Psoas muscle (tissue), 7 donors: ENCODE measurements at regions not wholly inside any gene's neighbourhood (a gene's known extent, or its start where the extent isn't known, plus 50 kb on each side); places are given as distances from the start of the nearest gene placed in this dataset.

ENCODE experiments used
- ATAC-seq, 4 donors: fragments of 200-7000 bp; cut with Tn5 transposase; one replicate each; pipeline ENCODE4 v1.9.1; 2020; ENCODE audit warnings: moderate library complexity in 3 of 4, mild to moderate bottlenecking in 2 of 4
- DNase-seq, 2 donors: peaks; one replicate each; pipeline ENCODE4 v3.0.0-alpha.2; 2020
- H3K27ac ChIP-seq: fragments of 200-600 bp; one replicate; pipeline ENCODE4 v1.8.0; 2022
- H3K27me3 ChIP-seq, 3 donors: fragments of 200-600 bp in 1 of 3; one replicate each; pipeline versions ENCODE4 v1.6.1 to v1.8.0; 2013 to 2022; ENCODE audit warnings: low read length in 2 of 3, mild to moderate bottlenecking in 2 of 3, moderate library complexity in 1 of 3; ENCODE audit not compliant: insufficient read depth in 3 of 3
- H3K36me3 ChIP-seq, 2 donors: fragments of 200-600 bp in 1 of 2; one replicate each; pipeline versions ENCODE4 v1.6.1 to v1.8.0; 2013 to 2022; ENCODE audit warnings: low read depth in 1 of 2, mild to moderate bottlenecking in 1 of 2, moderate library complexity in 1 of 2; ENCODE audit not compliant: insufficient read depth in 1 of 2
- H3K4me1 ChIP-seq: fragments of 200-600 bp; one replicate; pipeline ENCODE4 v1.8.0; 2022
- H3K4me3 ChIP-seq: fragments of 200-600 bp; one replicate; pipeline ENCODE4 v1.8.0; 2022; ENCODE audit warnings: mild to moderate bottlenecking
- H3K9me3 ChIP-seq: fragments of 200-600 bp; one replicate; pipeline ENCODE4 v1.8.0; 2022
- WGBS, 3 donors: extraction: QIAGEN DNeasy Blood & Tissue Kit; methylation state at CpG; one replicate each; pipeline versions ENCODE4 v1.1.6 to v1.1.7; 2013; 5-methylcytosine and 5-hydroxymethylcytosine counted together
- intact Hi-C, 2 donors: fragments of 100-400 bp; cut with DNase I; formaldehyde crosslinking; loops; one replicate each; pipeline versions ENCODE4 v1.11.0 to v1.14.2; 2022
- TF ChIP-seq, protein P1 (sequence below): fragments of 200-600 bp; IDR thresholded peaks from one replicate; pipeline ENCODE4 v1.8.0; 2022; ENCODE audit warnings: antibody characterized with exemption
- donor health status: healthy with polysubstance abuse.
- donor health status: DM: no; HTN: no; CAD: no; lungs with moderate emphysema.
- donor health status: Bipolar disorder and iron deficiency.
- donor health status: healthy.
- donor health status: DM: yes; HTN: yes; CAD: no.
- donor health status: DM: no; HTN: no; CAD: no.
- donor health status: DM: yes; HTN: yes; CAD: no.

DNA sequence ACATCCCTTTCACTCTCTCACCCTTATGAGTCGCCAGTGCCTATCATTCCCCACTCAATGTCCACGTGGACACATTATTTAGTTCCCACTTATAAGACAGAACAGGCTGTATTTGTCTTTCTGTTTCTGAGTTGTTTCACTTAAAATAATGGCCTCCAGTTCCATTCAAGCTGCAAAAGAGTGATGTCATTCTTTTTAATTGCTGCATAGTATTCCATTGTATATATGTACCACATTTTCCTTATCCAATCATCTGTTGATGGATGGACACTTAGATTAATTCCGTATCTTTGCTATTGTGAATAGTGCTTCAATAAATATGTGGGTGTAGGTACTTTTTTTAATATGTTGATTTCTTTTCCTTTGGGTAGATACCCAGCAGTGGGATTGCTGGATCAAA lies 79.1 kb downstream of the ZNF365 start:
- TF ChIP-seq, protein P1, sequence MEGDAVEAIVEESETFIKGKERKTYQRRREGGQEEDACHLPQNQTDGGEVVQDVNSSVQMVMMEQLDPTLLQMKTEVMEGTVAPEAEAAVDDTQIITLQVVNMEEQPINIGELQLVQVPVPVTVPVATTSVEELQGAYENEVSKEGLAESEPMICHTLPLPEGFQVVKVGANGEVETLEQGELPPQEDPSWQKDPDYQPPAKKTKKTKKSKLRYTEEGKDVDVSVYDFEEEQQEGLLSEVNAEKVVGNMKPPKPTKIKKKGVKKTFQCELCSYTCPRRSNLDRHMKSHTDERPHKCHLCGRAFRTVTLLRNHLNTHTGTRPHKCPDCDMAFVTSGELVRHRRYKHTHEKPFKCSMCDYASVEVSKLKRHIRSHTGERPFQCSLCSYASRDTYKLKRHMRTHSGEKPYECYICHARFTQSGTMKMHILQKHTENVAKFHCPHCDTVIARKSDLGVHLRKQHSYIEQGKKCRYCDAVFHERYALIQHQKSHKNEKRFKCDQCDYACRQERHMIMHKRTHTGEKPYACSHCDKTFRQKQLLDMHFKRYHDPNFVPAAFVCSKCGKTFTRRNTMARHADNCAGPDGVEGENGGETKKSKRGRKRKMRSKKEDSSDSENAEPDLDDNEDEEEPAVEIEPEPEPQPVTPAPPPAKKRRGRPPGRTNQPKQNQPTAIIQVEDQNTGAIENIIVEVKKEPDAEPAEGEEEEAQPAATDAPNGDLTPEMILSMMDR: no peak
- intact Hi-C loops: no loop called here
- no peaks in the 10 kb centered on the region for H3K36me3 ChIP-seq
- H3K4me3 ChIP-seq: no peak overlapping the region
- no peaks in the 10 kb centered on the region for H3K4me1 ChIP-seq
- no peaks in the 10 kb centered on the region for H3K9me3 ChIP-seq
- no peaks in the 10 kb centered on the region for H3K27me3 ChIP-seq
- DNase-seq (no peak), ATAC-seq (no peak)
- 95 to 97% (median 96%) methylated on average over 3 of the region's 3 CpGs for WGBS, 3 donors
- no peak overlapping the region for H3K27ac ChIP-seq

DNA sequence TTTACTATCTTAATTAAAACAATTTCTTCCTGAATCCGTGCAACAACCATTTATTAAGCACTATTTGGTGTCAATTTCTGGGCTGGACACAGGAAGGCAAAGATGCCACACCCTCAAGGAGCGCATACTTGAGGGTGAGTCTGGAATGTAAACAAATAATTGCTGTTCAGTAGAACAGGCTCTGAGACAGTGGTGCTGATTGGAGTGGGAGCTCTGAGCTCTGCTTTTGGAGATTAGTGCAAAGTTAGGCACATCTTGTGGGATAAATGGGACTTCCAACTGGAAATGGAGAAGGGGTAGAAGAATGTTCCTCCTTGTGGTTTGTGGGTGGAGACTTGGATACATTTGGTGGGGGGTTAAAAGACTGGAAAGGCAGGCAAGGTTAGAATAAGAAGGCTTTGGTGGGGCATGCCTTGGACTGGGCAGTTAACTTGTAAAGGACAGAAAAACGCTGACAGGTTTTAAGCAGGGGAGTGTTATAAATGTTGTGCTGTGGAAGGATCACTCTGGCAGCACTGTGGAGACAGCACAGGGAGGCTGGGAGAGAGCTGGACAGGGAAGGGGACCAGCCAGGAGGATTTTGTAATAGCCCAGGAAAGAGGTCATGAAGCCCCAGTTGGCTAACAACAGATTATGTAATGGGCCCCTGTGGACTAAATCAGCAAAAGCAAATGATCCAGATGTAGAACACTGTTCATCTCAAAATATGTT lies 80.7 kb downstream of the ZNF365 start:
- ATAC-seq: peak in 3 of 4 donors; percentile 59 to 80 (median 71)
- H3K36me3 ChIP-seq: no peaks in the 10 kb centered on the region
- no peaks in the 10 kb centered on the region for H3K27me3 ChIP-seq
- no peak overlapping the region for H3K4me3 ChIP-seq
- no peaks in the 10 kb centered on the region for H3K4me1 ChIP-seq
- intact Hi-C loops: no loop called here
- TF ChIP-seq, protein P1: no peak
- DNase-seq: peak; percentile 43 to 64
- no peaks in the 10 kb centered on the region for H3K9me3 ChIP-seq
- WGBS, 3 donors: 48 to 72% (median 57%) methylated on average over 3 of the region's 3 CpGs
- H3K27ac ChIP-seq: no peak overlapping the region

DNA sequence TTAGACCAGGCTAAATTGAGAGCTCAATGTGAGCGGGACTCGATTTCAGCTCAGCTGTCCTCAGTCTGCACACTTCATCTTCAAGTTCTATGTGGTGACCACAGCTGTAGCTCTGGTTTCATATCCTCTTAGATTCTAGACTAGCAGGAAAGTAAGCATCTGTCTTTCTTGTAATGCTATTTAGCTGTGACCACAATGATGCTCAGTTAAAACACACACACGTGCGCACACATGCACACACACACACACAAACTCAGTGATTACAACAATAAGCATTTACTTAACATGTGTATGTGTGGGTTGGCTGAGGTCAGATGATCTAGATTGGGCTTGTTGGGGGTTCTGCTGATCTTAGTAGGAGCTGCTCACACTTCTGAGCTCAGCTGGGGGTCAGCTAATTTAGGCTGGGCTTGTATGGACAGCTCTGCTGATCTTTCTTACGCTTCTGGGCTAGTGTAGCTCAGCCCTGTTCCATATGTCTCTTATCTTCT lies 82.5 kb downstream of the ZNF365 start:
- DNase-seq: no peak
- 45 to 58% (median 45%) methylated on average over 5 of the region's 5 CpGs for WGBS, 3 donors
- TF ChIP-seq, protein P1: no peak

GRCh38 chr10:62457196-62457595 lies 83.0 kb downstream of the ZNF365 start:
- Histone ChIP-seq H3K27me3 (no peaks in the 10 kb centered on the region), H3K4me3 (no peak overlapping the region), H3K4me1 (no peaks in the 10 kb centered on the region), H3K27ac (no peak overlapping the region), H3K9me3 (no peaks in the 10 kb centered on the region), H3K36me3 (no peaks in the 10 kb centered on the region)
- DNase-seq: no peak
- 89 to 94% (median 89%) methylated on average over 2 of the region's 2 CpGs for WGBS, 3 donors
- TF ChIP-seq, protein P1: no peak
- intact Hi-C loops: no loop called here
- ATAC-seq: no peak

More for the DNA sequence above, 82.5 kb downstream of the ZNF365 start:
- no peaks in the 10 kb centered on the region for H3K36me3 ChIP-seq
- ATAC-seq: peak in 2 of 4 donors; percentile 33 to 42
- no peaks in the 10 kb centered on the region for H3K27me3 ChIP-seq
- H3K27ac ChIP-seq: no peak overlapping the region
- intact Hi-C loops: no loop called here
- no peaks in the 10 kb centered on the region for H3K4me1 ChIP-seq
- H3K9me3 ChIP-seq: no peaks in the 10 kb centered on the region
- no peak overlapping the region for H3K4me3 ChIP-seq

GRCh38 chr10:62457598-62457997 lies 83.4 kb downstream of the ZNF365 start:
- H3K36me3 ChIP-seq: no peaks in the 10 kb centered on the region
- no peaks in the 10 kb centered on the region for H3K9me3 ChIP-seq
- no peaks in the 10 kb centered on the region for H3K27me3 ChIP-seq
- 63 to 70% (median 65%) methylated on average over 1 of the region's 1 CpG for WGBS, 3 donors
- TF ChIP-seq, protein P1: no peak
- intact Hi-C loops: no loop called here
- no peak overlapping the region for H3K4me3 ChIP-seq
- DNase-seq: no peak
- ATAC-seq: no peak
- H3K4me1 ChIP-seq: no peaks in the 10 kb centered on the region
- no peak overlapping the region for H3K27ac ChIP-seq
